Glutamatergic neuron (in vitro differentiated cells): ENCODE measurements at regions not wholly inside any gene's neighbourhood (a gene's known extent, or its start where the extent isn't known, plus 50 kb on each side); places are given as distances from the start of the nearest gene placed in this dataset.
"Not testable (repeated sequence)": the region's sequence is repeated elsewhere in the genome, so short reads cannot be mapped to it uniquely, and the experiment has no call there.

Source experiments
- DNase-seq: peaks from one replicate; pipeline ENCODE4 v3.0.0; 2022
- H3K27ac Mint-ChIP-seq: one replicate; pipeline ENCODE4 v1.8.0; 2020; ENCODE audit warnings: mild to moderate bottlenecking, mixed read lengths, inconsistent platforms; ENCODE audit not compliant: unreplicated experiment
- H3K27me3 Mint-ChIP-seq: one replicate; pipeline ENCODE4 v1.8.0; 2020; ENCODE audit warnings: mild to moderate bottlenecking, moderate library complexity, mixed read lengths, inconsistent platforms; ENCODE audit not compliant: unreplicated experiment
- H3K36me3 Mint-ChIP-seq: one replicate; pipeline ENCODE4 v1.8.0; 2020; ENCODE audit warnings: mild to moderate bottlenecking, mixed read lengths, inconsistent platforms; ENCODE audit not compliant: unreplicated experiment
- H3K4me1 Mint-ChIP-seq: one replicate; pipeline ENCODE4 v1.8.0; 2020; ENCODE audit warnings: mild to moderate bottlenecking, low read depth, mixed read lengths, inconsistent platforms; ENCODE audit not compliant: unreplicated experiment
- H3K4me3 Mint-ChIP-seq: one replicate; pipeline ENCODE4 v1.8.0; 2020; ENCODE audit warnings: mild to moderate bottlenecking, mixed read lengths, inconsistent platforms; ENCODE audit not compliant: unreplicated experiment
- H3K9me3 Mint-ChIP-seq: one replicate; pipeline ENCODE4 v1.8.0; 2020; ENCODE audit warnings: mild to moderate bottlenecking, moderate library complexity, mixed read lengths, inconsistent platforms; ENCODE audit not compliant: unreplicated experiment
- TF ChIP-seq, protein P1 (sequence below): fragments of 200-600 bp; sonication (generic); IDR thresholded peaks from one replicate; pipeline ENCODE4 v1.5.0; 2021; ENCODE audit not compliant: partially characterized antibody, unreplicated experiment

DNA sequence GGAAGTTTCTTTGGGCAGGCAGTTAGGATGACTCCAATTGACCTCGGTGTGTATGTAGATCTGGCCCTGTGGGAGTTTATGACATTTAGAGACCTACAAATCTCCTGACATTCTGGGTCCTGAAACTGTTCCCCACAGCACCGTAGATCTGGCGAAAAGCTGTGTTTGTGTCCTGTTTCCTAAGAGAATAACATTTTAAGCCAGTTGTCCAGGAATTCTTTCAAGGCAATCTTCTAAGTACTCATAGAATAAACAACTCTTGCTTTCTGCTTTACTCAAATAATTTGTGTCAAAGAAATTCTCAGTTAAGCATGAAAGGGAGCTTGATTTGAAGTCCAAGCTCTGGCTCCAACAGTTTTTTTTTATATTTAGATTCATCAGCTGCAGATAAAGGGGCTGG lies 78.5 kb upstream of the ELAC2 start:
- TF ChIP-seq, protein P1, sequence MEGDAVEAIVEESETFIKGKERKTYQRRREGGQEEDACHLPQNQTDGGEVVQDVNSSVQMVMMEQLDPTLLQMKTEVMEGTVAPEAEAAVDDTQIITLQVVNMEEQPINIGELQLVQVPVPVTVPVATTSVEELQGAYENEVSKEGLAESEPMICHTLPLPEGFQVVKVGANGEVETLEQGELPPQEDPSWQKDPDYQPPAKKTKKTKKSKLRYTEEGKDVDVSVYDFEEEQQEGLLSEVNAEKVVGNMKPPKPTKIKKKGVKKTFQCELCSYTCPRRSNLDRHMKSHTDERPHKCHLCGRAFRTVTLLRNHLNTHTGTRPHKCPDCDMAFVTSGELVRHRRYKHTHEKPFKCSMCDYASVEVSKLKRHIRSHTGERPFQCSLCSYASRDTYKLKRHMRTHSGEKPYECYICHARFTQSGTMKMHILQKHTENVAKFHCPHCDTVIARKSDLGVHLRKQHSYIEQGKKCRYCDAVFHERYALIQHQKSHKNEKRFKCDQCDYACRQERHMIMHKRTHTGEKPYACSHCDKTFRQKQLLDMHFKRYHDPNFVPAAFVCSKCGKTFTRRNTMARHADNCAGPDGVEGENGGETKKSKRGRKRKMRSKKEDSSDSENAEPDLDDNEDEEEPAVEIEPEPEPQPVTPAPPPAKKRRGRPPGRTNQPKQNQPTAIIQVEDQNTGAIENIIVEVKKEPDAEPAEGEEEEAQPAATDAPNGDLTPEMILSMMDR, result no peak
- Mint-ChIP-seq H3K27me3 (no peaks in the 10 kb centered on the region), H3K27ac (no peak overlapping the region), H3K9me3 (peaks cover 2% of the 10 kb centered on the region), H3K36me3 (peaks cover 2% of the 10 kb centered on the region), H3K4me3 (no peak overlapping the region), H3K4me1 (no peaks in the 10 kb centered on the region)
- no peak for DNase-seq

DNA sequence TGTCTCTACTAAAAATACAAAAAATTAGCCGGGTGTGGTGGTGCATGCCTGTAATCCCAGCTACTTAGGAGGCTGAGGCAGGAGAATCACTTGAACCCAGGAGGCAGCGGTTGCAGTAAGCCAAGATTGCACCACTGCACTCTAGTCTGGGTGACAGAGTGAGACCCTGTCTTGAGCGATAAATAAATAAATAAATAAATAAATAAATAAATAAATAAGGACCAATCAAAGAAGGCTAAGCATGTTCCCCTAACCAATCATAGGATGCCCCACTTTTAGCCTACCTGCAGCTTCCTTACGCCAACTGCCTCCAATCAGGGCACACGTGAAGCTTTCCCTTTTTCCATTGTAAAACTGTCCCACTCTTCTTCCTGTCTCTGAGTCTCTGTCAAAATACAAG lies 74.2 kb upstream of the ELAC2 start:
- not testable (repeated sequence) for H3K4me1 Mint-ChIP-seq, H3K4me3 Mint-ChIP-seq, H3K27ac Mint-ChIP-seq, H3K36me3 Mint-ChIP-seq, H3K9me3 Mint-ChIP-seq, H3K27me3 Mint-ChIP-seq, DNase-seq

DNA sequence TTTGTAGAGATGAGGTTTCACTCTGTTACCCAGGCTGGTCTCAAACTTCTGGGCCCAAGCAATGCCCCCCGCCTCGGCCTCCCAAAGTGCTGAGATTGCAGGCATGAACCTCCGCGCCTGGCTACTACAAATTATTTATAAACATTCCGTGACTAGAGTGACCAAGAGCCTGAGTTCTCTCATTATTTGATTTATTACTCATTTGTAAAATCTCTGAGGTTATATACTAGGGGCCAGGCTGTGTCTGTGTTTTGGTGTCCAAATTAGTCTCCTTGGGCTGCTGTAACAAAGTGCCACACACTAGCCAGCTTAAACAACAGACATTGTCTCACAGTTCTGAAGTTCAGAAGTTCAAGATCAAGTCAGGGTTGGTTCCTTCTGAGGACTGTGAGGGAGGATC lies 70.8 kb upstream of the ELAC2 start:
- Mint-ChIP-seq H3K27ac (no peak overlapping the region), H3K4me3 (no peak overlapping the region), H3K9me3 (no peaks in the 10 kb centered on the region), H3K27me3 (no peaks in the 10 kb centered on the region), H3K4me1 (no peaks in the 10 kb centered on the region), H3K36me3 (no peaks in the 10 kb centered on the region)
- TF ChIP-seq, protein P1, result no peak
- no peak for DNase-seq

DNA sequence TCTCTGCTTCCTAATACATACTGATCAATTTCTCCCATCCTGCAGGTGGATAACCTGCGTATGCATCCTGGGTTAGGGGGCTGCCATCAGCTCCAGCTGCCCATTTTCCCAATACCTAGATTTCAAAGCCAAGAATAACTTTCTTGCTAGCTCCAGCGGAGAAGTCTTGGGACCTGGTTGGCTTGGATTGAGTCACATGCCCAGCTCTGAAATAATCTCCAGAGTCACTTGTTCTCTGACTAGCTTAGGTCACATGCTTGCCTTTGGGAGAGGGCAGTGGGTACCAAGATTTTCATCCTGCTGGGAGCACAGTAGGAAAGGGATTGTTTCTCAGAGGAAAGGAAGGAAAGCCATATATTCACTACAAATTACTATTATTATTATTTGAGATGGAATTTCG lies 70.0 kb upstream of the ELAC2 start:
- TF ChIP-seq, protein P1, result no peak
- no peak overlapping the region for H3K27ac Mint-ChIP-seq
- H3K4me1 Mint-ChIP-seq, result no peaks in the 10 kb centered on the region
- H3K27me3 Mint-ChIP-seq, result no peaks in the 10 kb centered on the region
- peaks cover 2% of the 10 kb centered on the region for H3K36me3 Mint-ChIP-seq
- no peak overlapping the region for H3K4me3 Mint-ChIP-seq
- no peaks in the 10 kb centered on the region for H3K9me3 Mint-ChIP-seq
- no peak for DNase-seq

DNA sequence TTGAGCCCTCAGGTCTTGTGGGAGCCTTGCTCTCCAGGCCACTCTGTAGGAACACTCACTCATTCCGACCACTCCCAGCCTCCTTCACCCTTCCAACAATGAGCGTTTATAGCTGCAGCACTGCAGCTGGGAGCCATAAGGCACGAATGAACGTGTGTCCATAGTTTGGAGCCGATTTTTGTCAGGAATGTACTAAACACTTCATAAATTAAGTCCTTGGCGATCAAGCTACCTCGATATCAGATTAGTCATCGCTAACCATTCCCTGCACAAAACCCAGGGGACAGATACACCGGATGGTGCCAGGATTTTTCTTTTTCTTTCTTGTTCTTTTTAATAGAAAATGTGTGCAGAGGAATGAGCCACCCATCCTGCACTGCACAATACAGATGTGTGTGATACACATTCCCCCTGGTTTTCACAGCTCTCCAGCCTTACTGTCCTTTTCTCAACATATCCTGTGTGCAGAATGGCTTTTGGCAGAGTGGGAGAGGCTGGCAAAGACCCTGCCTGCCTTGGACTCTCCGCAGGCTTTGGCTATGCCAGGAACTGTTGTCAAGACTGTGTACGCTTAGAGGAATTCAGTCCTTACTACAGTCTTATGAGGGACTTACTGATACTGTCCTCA lies 68.4 kb upstream of the ELAC2 start:
- H3K4me1 Mint-ChIP-seq, result no peaks in the 10 kb centered on the region
- DNase-seq, result no peak
- no peaks in the 10 kb centered on the region for H3K27me3 Mint-ChIP-seq
- no peak overlapping the region for H3K4me3 Mint-ChIP-seq
- H3K27ac Mint-ChIP-seq, result no peak overlapping the region
- peaks cover 4% of the 10 kb centered on the region for H3K36me3 Mint-ChIP-seq
- TF ChIP-seq, protein P1, result no peak
- peaks cover 3% of the 10 kb centered on the region for H3K9me3 Mint-ChIP-seq
